SU-DHL-6 (cell line): ENCODE measurements at regions not wholly inside any gene's neighbourhood (a gene's known extent, or its start where the extent isn't known, plus 50 kb on each side); places are given as distances from the start of the nearest gene placed in this dataset.

ENCODE experiments used
- H2AFZ ChIP-seq: fragments of 200-600 bp; sonication (generic); 2 replicates; pipeline ENCODE4 v1.6.1; 2014; ENCODE audit warnings: low read depth, mild to moderate bottlenecking, moderate library complexity, mixed read lengths, antibody characterized with exemption, low read length; ENCODE audit not compliant: severe bottlenecking
- H3F3A ChIP-seq: fragments of 200-600 bp; shearing (Covaris generic); 2 replicates; pipeline ENCODE4 v1.6.0; 2016; ENCODE audit warnings: antibody characterized with exemption, mild to moderate bottlenecking; ENCODE audit not compliant: insufficient read depth
- H3K27ac ChIP-seq: fragments of 200-600 bp; sonication (generic); 2 replicates; pipeline ENCODE4 v1.5.1; 2016; ENCODE audit warnings: low read depth, mild to moderate bottlenecking, low read length, moderate library complexity, mixed read lengths
- H3K27me3 ChIP-seq: fragments of 200-600 bp; sonication (generic), shearing (Covaris generic); 2 replicates; pipeline ENCODE4 v1.6.0; 2014; ENCODE audit warnings: mild to moderate bottlenecking, low read length
- H3K36me3 ChIP-seq: fragments of 200-600 bp; sonication (generic); 2 replicates; pipeline ENCODE4 v1.6.1; 2014; ENCODE audit warnings: mild to moderate bottlenecking, low read length, mixed read lengths
- H3K4me2 ChIP-seq: fragments of 300-600, 200-600 bp; shearing (Covaris generic), sonication (generic); 2 replicates; pipeline ENCODE4 v1.6.0; 2014; ENCODE audit warnings: low read length, low read depth, mild to moderate bottlenecking; ENCODE audit not compliant: poor library complexity, severe bottlenecking
- H3K4me3 ChIP-seq: fragments of 200-600 bp; sonication (generic); 2 replicates; pipeline ENCODE4 v1.5.1; 2014; ENCODE audit warnings: antibody characterized with exemption, low read length, mild to moderate bottlenecking, mixed read lengths; ENCODE audit not compliant: insufficient read depth, poor library complexity, severe bottlenecking
- H3K79me2 ChIP-seq: fragments of 200-600 bp; sonication (generic); 2 replicates; pipeline ENCODE4 v1.6.1; 2014; ENCODE audit warnings: mild to moderate bottlenecking, low read length, moderate library complexity; ENCODE audit not compliant: insufficient read depth
- H3K9ac ChIP-seq: fragments of 200-600 bp; sonication (generic); 2 replicates; pipeline ENCODE4 v1.7.0; 2014; ENCODE audit warnings: mild to moderate bottlenecking, low read length
- H3K9me2 ChIP-seq: fragments of 200-600 bp; sonication (generic); replicated peaks from 2 replicates; pipeline ENCODE4 v1.6.1; 2014; ENCODE audit warnings: low read length; ENCODE audit not compliant: insufficient read depth
- H3K9me3 ChIP-seq: fragments of 200-600 bp; sonication (generic); 2 replicates; pipeline ENCODE4 v1.6.1; 2014; ENCODE audit warnings: low read length, mixed read lengths; ENCODE audit not compliant: insufficient read depth
- H4K20me1 ChIP-seq: fragments of 200-600 bp; sonication (generic); 2 replicates; pipeline ENCODE4 v1.6.1; 2014; ENCODE audit warnings: low read depth, mild to moderate bottlenecking, antibody characterized with exemption, low read length, moderate library complexity, mixed read lengths
- CTCF ChIP-seq: fragments of 200-600 bp; sonication (generic); IDR thresholded peaks from one replicate; pipeline ENCODE4 v1.5.1; 2017; ENCODE audit warnings: antibody characterized with exemption, mild to moderate bottlenecking, low read length, moderate library complexity; ENCODE audit not compliant: insufficient read depth, poor library complexity, severe bottlenecking
- EZH2phosphoT487 ChIP-seq: fragments of 200-600 bp; sonication (generic), shearing (Covaris generic); conservative IDR thresholded peaks from 2 replicates; pipeline ENCODE4 v1.6.1; 2018; ENCODE audit warnings: mild to moderate bottlenecking, antibody characterized with exemption, low read length, moderate library complexity, mixed read lengths

GRCh38 chr10:3647074-3647473, 137.9 kb downstream of the KLF6 start:
- no peak overlapping the region for H2AFZ ChIP-seq
- no peaks in the 10 kb centered on the region for H3K27me3 ChIP-seq
- no peaks in the 10 kb centered on the region for H3K9me2 ChIP-seq
- TF ChIP-seq EZH2phosphoT487 (no peak), CTCF (no peak)
- no peaks in the 10 kb centered on the region for H3K36me3 ChIP-seq
- no peak overlapping the region for H3K27ac ChIP-seq
- H3K4me3 ChIP-seq = no peak overlapping the region
- no peak overlapping the region for H3K4me2 ChIP-seq
- H3F3A ChIP-seq = no peaks in the 10 kb centered on the region
- no peaks in the 10 kb centered on the region for H3K79me2 ChIP-seq
- no peaks in the 10 kb centered on the region for H4K20me1 ChIP-seq
- no peak overlapping the region for H3K9ac ChIP-seq
- no peaks in the 10 kb centered on the region for H3K9me3 ChIP-seq

- no peaks in the 10 kb centered on the region for H3K36me3 ChIP-seq
- H3K27ac ChIP-seq = no peak overlapping the region
- H3K4me3 ChIP-seq = no peak overlapping the region
- no peaks in the 10 kb centered on the region for H3K9me3 ChIP-seq
- H3K4me2 ChIP-seq = no peak overlapping the region
- H2AFZ ChIP-seq = no peak overlapping the region
- no peaks in the 10 kb centered on the region for H3F3A ChIP-seq
- no peaks in the 10 kb centered on the region for H4K20me1 ChIP-seq
- no peak overlapping the region for H3K9ac ChIP-seq
- H3K79me2 ChIP-seq = no peaks in the 10 kb centered on the region
- TF ChIP-seq EZH2phosphoT487 (no peak), CTCF (no peak)
- no peaks in the 10 kb centered on the region for H3K27me3 ChIP-seq
- H3K9me2 ChIP-seq = no peaks in the 10 kb centered on the region
Measured at GRCh38 chr10:3645406-3645805, 139.6 kb downstream of the KLF6 start.

- no peaks in the 10 kb centered on the region for H3F3A ChIP-seq
- no peaks in the 10 kb centered on the region for H4K20me1 ChIP-seq
- H3K36me3 ChIP-seq = no peaks in the 10 kb centered on the region
- H3K9me3 ChIP-seq = no peaks in the 10 kb centered on the region
- no peaks in the 10 kb centered on the region for H3K9me2 ChIP-seq
- H3K4me3 ChIP-seq = no peak overlapping the region
- no peaks in the 10 kb centered on the region for H3K27me3 ChIP-seq
- H3K79me2 ChIP-seq = no peaks in the 10 kb centered on the region
- no peak overlapping the region for H3K4me2 ChIP-seq
- no peak overlapping the region for H3K27ac ChIP-seq
- TF ChIP-seq CTCF (no peak), EZH2phosphoT487 (no peak)
- H3K9ac ChIP-seq = no peak overlapping the region
- no peak overlapping the region for H2AFZ ChIP-seq
Measured at GRCh38 chr10:3640816-3641215, 144.2 kb downstream of the KLF6 start.

- H3K4me3 ChIP-seq = no peak overlapping the region
- no peaks in the 10 kb centered on the region for H4K20me1 ChIP-seq
- H3K27me3 ChIP-seq = no peaks in the 10 kb centered on the region
- TF ChIP-seq EZH2phosphoT487 = no peak
- H3K27ac ChIP-seq = no peak overlapping the region
- H3K9ac ChIP-seq = no peak overlapping the region
- H3K4me2 ChIP-seq = no peak overlapping the region
- no peaks in the 10 kb centered on the region for H3K9me3 ChIP-seq
- H3K79me2 ChIP-seq = no peaks in the 10 kb centered on the region
- no peaks in the 10 kb centered on the region for H3F3A ChIP-seq
- H3K36me3 ChIP-seq = no peaks in the 10 kb centered on the region
- no peak overlapping the region for H2AFZ ChIP-seq
- no peaks in the 10 kb centered on the region for H3K9me2 ChIP-seq
Measured at GRCh38 chr10:3639546-3639945, 145.5 kb downstream of the KLF6 start.
